Smooth muscle cell (in vitro differentiated cells): ENCODE measurements at regions not wholly inside any gene's neighbourhood (a gene's known extent, or its start where the extent isn't known, plus 50 kb on each side); places are given as distances from the start of the nearest gene placed in this dataset.
A peak's percentile ranks its signal among the peaks of the same experiment; 100 is the strongest.

Experiments used
- DNase-seq: peaks from one replicate; lab custom pipeline; 2025; ENCODE audit not compliant: unreplicated experiment; lab: John Stamatoyannopoulos, UW
- H2AFZ ChIP-seq: fragments of 200-600 bp; sonication (generic); 2 replicates; pipeline ENCODE4 v1.6.0; 2016; ENCODE audit warnings: antibody characterized with exemption, low read depth, mild to moderate bottlenecking
- H3F3A ChIP-seq: fragments of 200-600 bp; sonication (generic); 2 replicates; pipeline ENCODE4 v1.6.0; 2017; ENCODE audit warnings: antibody characterized with exemption, low read depth
- H3K27ac ChIP-seq: fragments of 200-600 bp; sonication (generic); 2 replicates; pipeline ENCODE4 v1.5.1; 2016; ENCODE audit warnings: low read depth, mild to moderate bottlenecking
- H3K27me3 ChIP-seq: fragments of 200-600 bp; sonication (generic); 2 replicates; pipeline ENCODE4 v1.6.1; 2016; ENCODE audit warnings: low read depth, mild to moderate bottlenecking
- H3K36me3 ChIP-seq: fragments of 200-600 bp; sonication (generic); 2 replicates; pipeline ENCODE4 v1.5.1; 2016; ENCODE audit warnings: low read depth
- H3K4me1 ChIP-seq: fragments of 200-600 bp; sonication (generic); 2 replicates; pipeline ENCODE4 v1.5.1; 2016; ENCODE audit warnings: low read depth
- H3K4me2 ChIP-seq: fragments of 200-600 bp; sonication (generic); 2 replicates; pipeline ENCODE4 v1.6.0; 2016; ENCODE audit warnings: mild to moderate bottlenecking
- H3K4me3 ChIP-seq: fragments of 200-600 bp; sonication (generic); 2 replicates; pipeline ENCODE4 v1.5.1; 2016; ENCODE audit warnings: mild to moderate bottlenecking
- H3K79me2 ChIP-seq: fragments of 200-600 bp; sonication (generic); 2 replicates; pipeline ENCODE4 v1.6.0; 2016; ENCODE audit warnings: low read depth, mild to moderate bottlenecking
- H3K9ac ChIP-seq: fragments of 200-600 bp; sonication (generic); 2 replicates; pipeline ENCODE4 v1.6.0; 2016; ENCODE audit warnings: low read depth
- H3K9me3 ChIP-seq: fragments of 200-600 bp; sonication (generic); replicated peaks from 2 replicates; pipeline ENCODE4 v1.5.1; 2016; ENCODE audit warnings: low read depth
- H4K20me1 ChIP-seq: fragments of 200-600 bp; sonication (generic); 2 replicates; pipeline ENCODE4 v1.6.0; 2016; ENCODE audit warnings: low read depth
- WGBS: methylation state at CpG from one replicate; pipeline ENCODE4 v1.1.7; 2016; ENCODE audit warnings: low lambda C conversion rate; 5-methylcytosine and 5-hydroxymethylcytosine counted together
- TF ChIP-seq, protein P1 (sequence below): fragments of 200-600 bp; sonication (generic); IDR thresholded peaks from 2 replicates; pipeline ENCODE4 v1.5.1; 2017; ENCODE audit warnings: borderline replicate concordance, mild to moderate bottlenecking, antibody characterized with exemption; ENCODE audit not compliant: insufficient read depth, poor library complexity, severe bottlenecking

DNA sequence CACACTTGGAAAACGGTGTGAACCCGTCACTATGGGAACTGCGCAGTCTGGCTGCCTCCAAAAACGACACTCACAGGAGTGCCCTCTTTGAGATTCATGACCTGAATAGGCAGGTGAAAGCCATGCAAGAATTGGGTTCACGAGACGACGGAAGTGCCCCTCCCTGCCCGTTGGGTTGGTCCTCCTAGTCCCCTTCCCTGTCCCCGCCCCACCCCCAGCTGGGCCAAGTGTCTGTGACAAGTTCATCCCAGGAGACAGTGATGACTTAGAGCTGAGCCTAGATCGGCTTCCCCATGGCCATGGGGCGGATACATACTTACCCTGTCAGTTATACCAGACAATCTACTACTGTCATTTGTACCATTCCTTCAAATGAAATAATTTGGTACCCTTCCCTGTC, 1137.7 kb upstream of the CHAC2 start:
- Histone ChIP-seq H3K27ac (no peak overlapping the region), H3K4me3 (no peak overlapping the region), H3K9ac (no peak overlapping the region), H2AFZ (no peak overlapping the region), H3K36me3 (no peaks in the 10 kb centered on the region), H3K4me1 (no peaks in the 10 kb centered on the region), H3K4me2 (no peak overlapping the region), H3F3A (no peaks in the 10 kb centered on the region), H3K27me3 (no peaks in the 10 kb centered on the region), H3K9me3 (no peaks in the 10 kb centered on the region), H3K79me2 (no peaks in the 10 kb centered on the region), H4K20me1 (no peaks in the 10 kb centered on the region)
- TF ChIP-seq, protein P1, sequence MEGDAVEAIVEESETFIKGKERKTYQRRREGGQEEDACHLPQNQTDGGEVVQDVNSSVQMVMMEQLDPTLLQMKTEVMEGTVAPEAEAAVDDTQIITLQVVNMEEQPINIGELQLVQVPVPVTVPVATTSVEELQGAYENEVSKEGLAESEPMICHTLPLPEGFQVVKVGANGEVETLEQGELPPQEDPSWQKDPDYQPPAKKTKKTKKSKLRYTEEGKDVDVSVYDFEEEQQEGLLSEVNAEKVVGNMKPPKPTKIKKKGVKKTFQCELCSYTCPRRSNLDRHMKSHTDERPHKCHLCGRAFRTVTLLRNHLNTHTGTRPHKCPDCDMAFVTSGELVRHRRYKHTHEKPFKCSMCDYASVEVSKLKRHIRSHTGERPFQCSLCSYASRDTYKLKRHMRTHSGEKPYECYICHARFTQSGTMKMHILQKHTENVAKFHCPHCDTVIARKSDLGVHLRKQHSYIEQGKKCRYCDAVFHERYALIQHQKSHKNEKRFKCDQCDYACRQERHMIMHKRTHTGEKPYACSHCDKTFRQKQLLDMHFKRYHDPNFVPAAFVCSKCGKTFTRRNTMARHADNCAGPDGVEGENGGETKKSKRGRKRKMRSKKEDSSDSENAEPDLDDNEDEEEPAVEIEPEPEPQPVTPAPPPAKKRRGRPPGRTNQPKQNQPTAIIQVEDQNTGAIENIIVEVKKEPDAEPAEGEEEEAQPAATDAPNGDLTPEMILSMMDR: no peak
- no peak for DNase-seq
- 90% methylated on average over 11 of the region's 11 CpGs for WGBS

DNA sequence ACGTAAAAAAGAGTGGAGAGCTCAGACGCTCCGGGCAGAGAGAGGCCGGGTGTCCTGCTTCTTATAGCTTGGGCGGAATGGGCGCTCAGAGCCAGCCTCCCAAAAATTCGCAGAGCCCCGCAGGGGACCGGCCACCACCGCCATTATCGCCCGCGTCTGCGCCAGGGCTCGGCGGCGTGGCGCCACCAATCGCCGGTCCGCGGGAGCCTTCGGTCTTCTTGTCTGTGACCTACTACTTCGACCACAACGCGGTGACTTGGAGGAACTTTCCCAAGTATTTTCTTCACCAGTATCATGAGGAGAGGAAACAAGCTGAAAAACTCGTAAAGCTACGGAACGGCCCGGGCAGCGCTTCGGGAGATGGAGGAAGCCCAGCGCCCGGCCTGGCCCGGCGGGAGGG, 1138.1 kb upstream of the CHAC2 start:
- Histone ChIP-seq H3K4me1 (no peaks in the 10 kb centered on the region), H3K4me2 (no peak overlapping the region), H3K27me3 (no peaks in the 10 kb centered on the region), H3K9ac (no peak overlapping the region), H3K27ac (no peak overlapping the region), H3K36me3 (no peaks in the 10 kb centered on the region), H2AFZ (no peak overlapping the region), H3K79me2 (no peaks in the 10 kb centered on the region), H3F3A (no peaks in the 10 kb centered on the region), H3K4me3 (no peak overlapping the region), H4K20me1 (no peaks in the 10 kb centered on the region), H3K9me3 (no peaks in the 10 kb centered on the region)
- TF ChIP-seq, protein P1: no peak
- DNase-seq: no peak
- 98% methylated on average over 36 of the region's 36 CpGs for WGBS

DNA sequence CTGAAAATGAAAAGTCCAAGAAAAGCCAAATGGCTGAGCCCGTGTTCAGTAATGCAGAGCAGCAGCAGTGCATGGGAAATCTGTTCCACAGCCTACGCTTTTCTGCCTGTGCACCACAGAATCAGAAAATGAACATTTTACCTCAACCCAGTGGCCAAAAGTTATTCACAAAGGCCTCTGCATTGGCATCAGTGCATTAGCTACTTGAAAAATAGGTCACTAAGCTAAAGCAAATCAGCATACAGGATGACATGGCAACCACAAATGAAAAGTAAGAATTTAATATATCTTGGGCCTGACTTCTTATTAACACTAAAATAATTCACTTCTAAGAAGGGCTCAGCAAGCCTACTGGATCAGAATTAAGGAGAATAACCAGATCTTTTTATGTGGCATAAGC, 1145.3 kb upstream of the CHAC2 start:
- 95% methylated on average over 2 of the region's 2 CpGs for whole genome bisulfite sequencing

DNA sequence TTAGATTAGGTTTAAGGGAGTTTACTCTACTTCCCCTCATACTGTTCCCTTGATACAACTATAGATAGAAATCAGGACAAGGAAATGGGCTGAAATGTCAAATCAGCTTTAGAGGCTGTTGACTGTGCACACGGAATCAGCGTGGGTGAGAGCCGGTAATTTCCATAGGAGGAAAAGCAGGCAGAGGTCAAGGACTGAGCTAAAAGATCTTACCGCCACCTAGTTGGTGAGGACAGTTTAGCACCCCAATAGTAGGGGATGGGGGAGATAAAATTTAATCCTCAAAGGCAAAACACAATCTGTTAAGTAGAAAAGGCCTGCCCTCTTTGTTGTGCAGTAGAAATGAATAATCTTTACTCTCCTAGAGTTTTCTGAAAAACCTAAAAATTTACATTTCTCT, 1154.5 kb upstream of the CHAC2 start:
- Histone ChIP-seq H3K27me3 (no peaks in the 10 kb centered on the region), H3K4me3 (no peak overlapping the region), H3K9me3 (no peaks in the 10 kb centered on the region), H3K4me2 (no peak overlapping the region), H3F3A (no peaks in the 10 kb centered on the region), H2AFZ (no peak overlapping the region), H3K79me2 (no peaks in the 10 kb centered on the region), H3K4me1 (no peaks in the 10 kb centered on the region), H4K20me1 (no peaks in the 10 kb centered on the region), H3K27ac (no peak overlapping the region), H3K36me3 (no peaks in the 10 kb centered on the region), H3K9ac (no peak overlapping the region)
- TF ChIP-seq, protein P1: peak; percentile 19
- DNase-seq: no peak
- 23% methylated on average over 4 of the region's 4 CpGs for WGBS

More for the DNA sequence above, 1145.3 kb upstream of the CHAC2 start:
- H3K36me3 ChIP-seq: no peaks in the 10 kb centered on the region
- no peaks in the 10 kb centered on the region for H3K27me3 ChIP-seq
- DNase-seq: no peak
- H4K20me1 ChIP-seq: no peaks in the 10 kb centered on the region
- H2AFZ ChIP-seq: no peak overlapping the region
- TF ChIP-seq, protein P1: no peak
- H3F3A ChIP-seq: no peaks in the 10 kb centered on the region
- no peak overlapping the region for H3K4me3 ChIP-seq
- H3K9me3 ChIP-seq: no peaks in the 10 kb centered on the region
- no peaks in the 10 kb centered on the region for H3K4me1 ChIP-seq
- no peak overlapping the region for H3K27ac ChIP-seq
- no peak overlapping the region for H3K4me2 ChIP-seq
- H3K79me2 ChIP-seq: no peaks in the 10 kb centered on the region
- no peak overlapping the region for H3K9ac ChIP-seq
